ENCODE measurements at regions not wholly inside any gene's neighbourhood (a gene's known extent, or its start where the extent isn't known, plus 50 kb on each side); places are given as distances from the start of the nearest gene placed in this dataset.
"Not testable (repeated sequence)": the region's sequence is repeated elsewhere in the genome, so short reads cannot be mapped to it uniquely, and the experiment has no call there.

DNA sequence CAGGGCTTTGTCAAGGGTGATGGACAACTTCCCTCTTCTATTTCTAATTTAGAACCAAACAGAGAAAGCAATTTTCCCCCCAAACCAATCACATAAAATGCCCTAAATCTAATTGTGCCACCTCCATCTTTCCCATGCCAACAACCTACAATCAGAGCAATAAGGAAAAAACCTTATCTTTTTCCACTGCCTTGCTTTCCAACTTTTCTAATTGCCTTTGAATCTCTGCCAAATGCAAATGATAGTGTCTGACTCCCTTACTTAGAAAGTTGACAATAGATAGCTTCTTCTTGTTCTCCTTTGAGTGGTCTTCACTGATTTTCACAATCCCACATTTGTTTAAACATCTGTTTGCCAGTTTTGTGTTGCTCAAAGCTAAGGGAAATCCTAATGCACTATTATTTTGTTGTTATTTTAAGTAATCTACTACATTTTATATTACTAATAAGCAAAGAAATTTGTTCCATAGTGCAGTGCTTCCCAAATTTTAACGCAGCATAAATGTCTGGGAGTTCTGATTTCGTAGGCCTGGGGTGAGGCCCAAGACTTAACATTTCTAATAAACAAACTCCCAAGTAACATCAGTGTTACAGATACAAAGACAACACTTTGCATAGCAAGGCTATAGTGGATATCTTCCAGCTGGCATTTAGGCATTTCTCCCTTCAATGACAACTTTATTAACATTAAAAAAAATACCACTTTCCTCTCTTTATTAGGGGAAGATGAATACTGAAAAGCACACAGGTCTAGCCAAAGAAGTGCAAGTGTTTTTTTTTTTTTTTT lies 696.3 kb upstream of the USP15 start:
- WGBS, 2 donors: 65 to 91% methylated on average over 2 of the region's 2 CpGs
- no peak for TF ChIP-seq POLR2A (IDR thresholded peaks at IDR 0.05)
- TF ChIP-seq, protein P1, sequence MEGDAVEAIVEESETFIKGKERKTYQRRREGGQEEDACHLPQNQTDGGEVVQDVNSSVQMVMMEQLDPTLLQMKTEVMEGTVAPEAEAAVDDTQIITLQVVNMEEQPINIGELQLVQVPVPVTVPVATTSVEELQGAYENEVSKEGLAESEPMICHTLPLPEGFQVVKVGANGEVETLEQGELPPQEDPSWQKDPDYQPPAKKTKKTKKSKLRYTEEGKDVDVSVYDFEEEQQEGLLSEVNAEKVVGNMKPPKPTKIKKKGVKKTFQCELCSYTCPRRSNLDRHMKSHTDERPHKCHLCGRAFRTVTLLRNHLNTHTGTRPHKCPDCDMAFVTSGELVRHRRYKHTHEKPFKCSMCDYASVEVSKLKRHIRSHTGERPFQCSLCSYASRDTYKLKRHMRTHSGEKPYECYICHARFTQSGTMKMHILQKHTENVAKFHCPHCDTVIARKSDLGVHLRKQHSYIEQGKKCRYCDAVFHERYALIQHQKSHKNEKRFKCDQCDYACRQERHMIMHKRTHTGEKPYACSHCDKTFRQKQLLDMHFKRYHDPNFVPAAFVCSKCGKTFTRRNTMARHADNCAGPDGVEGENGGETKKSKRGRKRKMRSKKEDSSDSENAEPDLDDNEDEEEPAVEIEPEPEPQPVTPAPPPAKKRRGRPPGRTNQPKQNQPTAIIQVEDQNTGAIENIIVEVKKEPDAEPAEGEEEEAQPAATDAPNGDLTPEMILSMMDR (IDR thresholded peaks at IDR 0.05): no peak
- Histone ChIP-seq H3K4me3 (no peak overlapping the region), H3K27ac (no peak overlapping the region), H3K9me3 (no peaks in the 10 kb centered on the region), H3K4me1 (no peaks in the 10 kb centered on the region), H3K27me3 (no peaks in the 10 kb centered on the region), H3K36me3 (replicated peaks in 1 of 2; ENCODE audit: insufficient read depth in 1 of 2, low read depth in 2 of 2) (no peaks in the 10 kb centered on the region)
- intact Hi-C loops (cut with DNase I): no loop called here
- no peak for ATAC-seq
- DNase-seq: no peak

DNA sequence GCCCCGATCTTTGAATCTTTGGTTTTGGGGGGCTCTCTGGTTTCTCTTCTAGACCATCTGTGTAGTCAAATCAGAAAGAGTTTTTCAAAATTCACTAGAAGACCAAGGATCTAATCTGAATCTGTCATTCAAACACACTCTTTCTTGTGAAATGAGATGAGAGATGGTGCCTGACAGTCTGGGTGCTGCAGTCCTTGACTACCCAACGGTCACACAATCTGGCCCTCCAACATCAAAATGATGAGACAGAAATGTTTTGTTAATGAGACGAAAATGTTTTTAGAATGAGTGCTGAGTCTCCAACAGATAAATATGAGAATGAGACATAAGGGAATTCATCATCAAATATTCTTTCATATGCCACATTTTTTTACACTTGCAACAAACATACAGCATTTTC lies 695.7 kb upstream of the USP15 start:
- no peak overlapping the region for H3K4me3 ChIP-seq
- H3K36me3 ChIP-seq (replicated peaks in 1 of 2; ENCODE audit: insufficient read depth in 1 of 2, low read depth in 2 of 2): no peaks in the 10 kb centered on the region
- TF ChIP-seq, protein P1 (IDR thresholded peaks at IDR 0.05): no peak
- 49 to 54% methylated on average over 3 of the region's 3 CpGs for WGBS, 2 donors
- H3K27me3 ChIP-seq: no peaks in the 10 kb centered on the region
- ATAC-seq: no peak
- H3K4me1 ChIP-seq: no peaks in the 10 kb centered on the region
- no peak for DNase-seq
- no peaks in the 10 kb centered on the region for H3K9me3 ChIP-seq
- no peak overlapping the region for H3K27ac ChIP-seq
- intact Hi-C loops (cut with DNase I): no loop called here

DNA sequence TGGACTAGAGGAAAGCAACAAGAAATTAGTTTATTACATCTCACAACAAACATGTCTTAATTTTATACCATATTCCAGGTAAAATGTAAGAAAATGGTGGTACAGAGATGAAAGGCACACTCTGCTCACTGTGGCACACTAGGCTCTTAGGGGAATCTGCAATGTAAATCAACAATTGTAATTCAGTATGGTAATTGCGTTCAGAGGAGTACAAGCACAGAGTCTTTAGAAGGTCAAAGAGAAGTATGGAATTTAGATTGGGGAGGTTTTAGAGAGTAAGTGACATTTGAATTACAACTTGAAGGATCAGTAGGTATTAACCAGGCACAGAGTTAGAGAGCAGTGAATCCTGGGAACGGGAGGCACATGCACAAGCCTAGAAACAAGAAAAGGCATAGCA lies 694.0 kb upstream of the USP15 start:
- Histone ChIP-seq H3K27me3 (no peaks in the 10 kb centered on the region), H3K36me3 (replicated peaks in 1 of 2; ENCODE audit: insufficient read depth in 1 of 2, low read depth in 2 of 2) (no peaks in the 10 kb centered on the region), H3K4me3 (no peak overlapping the region), H3K4me1 (no peaks in the 10 kb centered on the region), H3K9me3 (no peaks in the 10 kb centered on the region), H3K27ac (no peak overlapping the region)
- 54 to 75% methylated on average over 2 of the region's 2 CpGs for WGBS, 2 donors
- ATAC-seq: no peak
- DNase-seq: no peak
- no peak for TF ChIP-seq POLR2A (IDR thresholded peaks at IDR 0.05)
- TF ChIP-seq, protein P1 (IDR thresholded peaks at IDR 0.05): no peak
- intact Hi-C loops (cut with DNase I): no loop called here

DNA sequence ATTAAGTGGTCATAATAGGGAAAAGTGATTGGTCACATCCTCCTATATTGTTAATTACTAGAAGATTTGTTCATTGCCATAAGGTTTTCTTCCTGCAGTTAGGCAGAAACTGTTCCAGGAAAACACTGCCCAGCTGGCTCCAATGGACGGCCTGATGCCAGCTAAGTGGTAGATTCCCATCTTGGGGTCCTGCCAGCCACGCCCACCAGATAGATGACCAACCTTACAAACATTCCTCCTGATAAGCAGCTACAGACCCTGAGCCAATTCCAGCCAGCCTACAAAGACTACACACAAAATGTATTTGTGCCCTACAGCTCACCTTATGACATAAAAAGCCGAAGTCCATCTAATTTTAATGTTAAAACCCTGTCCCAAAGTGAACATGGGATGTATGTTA lies 685.9 kb upstream of the USP15 start:
- WGBS, 2 donors: 33 to 45% methylated on average over 3 of the region's 3 CpGs
- ATAC-seq (no peak), DNase-seq (peak in 1 of 4 donors; percentile 5)
- H3K4me1 ChIP-seq: no peaks in the 10 kb centered on the region
- no peaks in the 10 kb centered on the region for H3K36me3 ChIP-seq (replicated peaks in 1 of 2; ENCODE audit: insufficient read depth in 1 of 2, low read depth in 2 of 2)
- TF ChIP-seq, protein P1 (IDR thresholded peaks at IDR 0.05): no peak
- no peak for TF ChIP-seq POLR2A (IDR thresholded peaks at IDR 0.05)
- H3K9me3 ChIP-seq: no peaks in the 10 kb centered on the region
- no peaks in the 10 kb centered on the region for H3K27me3 ChIP-seq
- intact Hi-C loops (cut with DNase I): no loop called here
- no peak overlapping the region for H3K4me3 ChIP-seq
- no peak overlapping the region for H3K27ac ChIP-seq

DNA sequence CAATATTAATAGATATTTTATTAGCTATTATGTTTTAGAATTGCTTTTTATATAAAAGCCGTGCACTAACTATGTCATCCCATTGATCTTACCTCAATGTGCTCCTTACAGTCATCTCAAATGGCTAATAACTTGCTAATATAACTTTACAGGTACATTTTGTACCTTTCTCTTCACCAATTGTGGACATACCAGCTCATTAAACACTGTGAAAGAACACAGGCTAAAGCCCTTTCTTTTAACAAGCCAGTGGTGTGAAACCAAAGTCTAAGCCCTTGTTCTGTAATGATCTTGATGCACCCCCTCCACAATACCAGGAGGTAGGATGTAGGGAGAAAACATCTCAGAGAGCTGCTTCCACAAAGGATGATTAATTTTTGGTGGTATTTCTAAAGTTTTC lies 675.3 kb upstream of the USP15 start:
- H3K27me3 ChIP-seq: no peaks in the 10 kb centered on the region
- no peak for TF ChIP-seq POLR2A (IDR thresholded peaks at IDR 0.05)
- TF ChIP-seq, protein P1 (IDR thresholded peaks at IDR 0.05): no peak
- no peaks in the 10 kb centered on the region for H3K36me3 ChIP-seq (replicated peaks in 1 of 2; ENCODE audit: insufficient read depth in 1 of 2, low read depth in 2 of 2)
- WGBS, 2 donors: 55 to 66% methylated on average over 1 of the region's 1 CpG
- no peak overlapping the region for H3K27ac ChIP-seq
- DNase-seq (no peak), ATAC-seq (no peak)
- H3K4me3 ChIP-seq: no peak overlapping the region
- H3K4me1 ChIP-seq: no peaks in the 10 kb centered on the region
- H3K9me3 ChIP-seq: peaks cover 0 to 10% (median 0%) of the 10 kb centered on the region in 3 donors
- intact Hi-C loops (cut with DNase I): no loop called here

DNA sequence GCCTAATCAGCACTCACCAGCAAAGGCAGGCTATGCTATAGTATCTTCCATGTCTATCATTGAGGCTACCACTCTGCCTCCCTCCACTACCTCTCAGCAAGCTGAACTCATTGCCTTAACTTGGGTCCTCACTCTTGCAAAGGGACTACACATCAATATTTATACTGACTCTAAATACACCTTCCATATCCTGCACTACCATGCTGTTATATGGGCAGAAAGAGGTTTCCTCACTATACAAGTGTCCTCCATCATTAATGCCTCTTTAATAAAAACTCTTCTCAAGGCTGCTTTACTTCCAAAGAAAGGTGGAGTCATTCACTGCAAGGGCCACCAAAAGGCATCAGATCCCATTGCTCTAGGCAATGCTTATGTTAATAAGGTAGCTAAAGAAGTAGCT lies 669.3 kb upstream of the USP15 start:
- H3K27me3 ChIP-seq, DNase-seq, ATAC-seq: not testable (repeated sequence)

More for the DNA sequence above, 669.3 kb upstream of the USP15 start:
- peaks cover 0 to 24% (median 0%) of the 10 kb centered on the region in 3 donors for H3K9me3 ChIP-seq
- intact Hi-C loops (cut with DNase I); H3K4me3 ChIP-seq; H3K27ac ChIP-seq; H3K4me1 ChIP-seq; H3K36me3 ChIP-seq (replicated peaks in 1 of 2; ENCODE audit: insufficient read depth in 1 of 2, low read depth in 2 of 2): not testable (repeated sequence)
